HS-27A (cell line): ENCODE measurements at regions not wholly inside any gene's neighbourhood (a gene's known extent, or its start where the extent isn't known, plus 50 kb on each side); places are given as distances from the start of the nearest gene placed in this dataset.

ENCODE experiments used
- DNase-seq: peaks from one replicate; pipeline ENCODE4 v3.0.0-alpha.2; 2012; ENCODE audit warnings: low read depth, missing footprints

DNA sequence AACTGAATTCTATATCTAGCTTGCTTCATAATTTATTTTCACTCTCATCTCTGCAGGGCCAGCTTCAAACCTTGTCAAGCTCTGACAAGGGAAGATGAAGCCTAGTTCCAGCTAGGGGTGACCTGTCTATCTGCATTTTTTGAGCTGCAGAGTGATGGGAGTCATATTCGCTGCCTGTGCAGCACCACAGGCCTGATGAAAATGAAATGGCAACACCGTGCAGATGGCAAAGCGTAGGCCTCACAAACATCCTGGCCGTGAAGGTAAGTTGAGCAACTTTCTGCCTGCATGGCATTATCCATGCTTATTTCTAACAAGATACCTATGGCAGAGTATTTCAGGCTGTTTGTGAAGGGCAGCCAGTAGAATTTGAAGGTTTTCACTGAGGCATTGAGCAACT is 86.4 kb upstream of the C1QTNF9B start:
- no peak for DNase-seq

DNA sequence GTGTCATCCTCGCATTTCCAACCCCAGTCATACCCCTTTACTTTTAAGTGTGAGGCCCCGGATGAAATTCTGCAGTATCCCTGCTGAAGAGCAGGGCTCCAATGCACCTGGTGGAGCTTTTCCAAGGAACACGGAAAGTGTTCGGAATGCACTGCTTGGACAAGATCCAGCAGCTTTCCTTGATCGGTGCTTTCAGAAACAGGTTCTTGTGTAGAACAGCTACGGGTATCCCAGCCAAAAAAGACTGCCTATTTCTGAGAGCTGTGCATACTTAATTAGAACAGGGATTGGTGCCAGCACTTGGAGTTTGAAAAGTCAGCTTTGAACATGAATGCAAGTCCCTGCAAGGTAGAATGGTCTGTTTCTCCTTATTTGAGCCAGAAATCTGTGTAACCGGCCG is 87.2 kb upstream of the C1QTNF9B start:
- DNase-seq = no peak

DNA sequence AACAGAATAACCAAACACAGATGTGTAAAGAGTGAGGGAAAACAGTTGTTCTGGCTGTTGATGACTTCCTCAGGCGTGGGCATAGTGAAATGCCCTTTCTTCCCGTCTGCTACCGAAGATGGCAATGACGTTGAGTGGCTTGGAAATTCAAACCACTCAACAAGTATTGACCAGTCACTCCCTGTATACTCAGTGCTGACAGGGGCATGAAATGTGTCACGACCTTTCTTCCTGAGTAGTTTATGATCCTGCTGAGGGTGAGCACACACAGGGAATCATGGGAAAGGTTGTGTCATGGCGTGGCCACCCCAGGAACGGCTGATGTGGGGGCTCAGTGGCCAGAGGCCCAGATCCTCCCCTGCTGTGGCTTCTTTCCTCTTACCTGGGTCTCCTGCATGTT is 87.8 kb upstream of the C1QTNF9B start:
- DNase-seq = no peak

DNA sequence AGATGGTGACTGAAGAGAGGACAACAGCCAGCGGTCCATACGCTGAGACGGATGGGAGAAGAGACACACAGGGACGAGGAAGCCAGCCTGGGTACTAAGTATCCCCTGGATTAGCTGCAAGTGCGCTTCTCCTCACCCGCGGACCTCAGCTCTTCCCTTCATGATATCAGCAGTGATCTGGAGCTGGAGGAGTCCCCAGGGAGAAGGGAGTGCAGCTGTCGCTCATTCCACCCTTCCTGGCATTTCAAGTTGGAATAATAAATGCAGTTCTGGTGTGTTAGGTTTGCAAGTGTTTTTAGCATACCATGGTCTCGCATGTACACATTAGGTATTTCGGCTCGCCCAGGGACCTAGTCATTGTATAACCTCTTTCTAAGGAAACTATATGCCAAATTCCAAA is 88.5 kb upstream of the C1QTNF9B start:
- DNase-seq = no peak

DNA sequence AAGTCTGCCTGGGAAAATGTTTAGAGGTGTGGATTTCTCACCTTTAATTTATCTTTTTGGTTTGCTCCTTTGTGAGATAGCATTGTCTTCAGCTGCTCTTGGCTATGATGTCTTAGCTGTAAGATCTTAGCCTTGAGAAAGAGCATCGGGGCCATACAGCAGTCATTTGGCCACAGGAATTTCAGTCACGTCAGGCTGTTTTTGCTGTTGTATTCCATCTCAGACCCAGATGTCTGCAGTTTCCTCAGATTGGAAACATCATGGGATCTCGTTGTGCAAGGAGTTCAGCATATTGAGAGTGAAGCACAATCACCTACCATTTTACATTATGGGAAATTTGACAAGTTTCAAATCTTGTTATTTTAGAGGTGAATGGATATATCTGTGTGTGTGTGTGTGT is 89.3 kb upstream of the C1QTNF9B start:
- DNase-seq = no peak

DNA sequence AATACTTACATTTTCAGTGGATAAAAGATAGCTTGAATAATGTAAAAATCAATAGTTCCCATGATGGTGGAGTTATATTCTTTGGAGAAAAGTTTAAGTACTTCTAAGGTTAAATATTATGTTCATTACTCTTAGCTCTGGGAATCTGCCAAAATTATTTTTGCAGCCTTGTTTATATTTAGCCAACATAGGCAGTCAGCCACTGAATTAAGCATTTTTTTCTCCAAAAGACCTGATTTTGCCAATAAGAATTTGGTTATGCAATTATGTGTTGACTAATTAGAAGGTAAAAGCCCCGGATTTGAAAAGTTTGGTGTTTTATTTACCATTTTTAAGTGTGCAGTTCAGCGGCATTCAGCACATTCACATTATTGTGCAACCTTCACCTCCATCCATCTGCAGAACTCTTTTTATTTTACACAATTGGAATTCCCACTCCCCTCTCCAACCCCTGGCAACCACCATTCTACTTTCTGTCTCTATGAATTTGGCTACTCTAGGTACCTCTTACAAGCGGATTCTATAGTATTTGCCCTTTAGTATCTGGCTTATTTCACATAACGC is 90.1 kb upstream of the C1QTNF9B start:
- DNase-seq = no peak

DNA sequence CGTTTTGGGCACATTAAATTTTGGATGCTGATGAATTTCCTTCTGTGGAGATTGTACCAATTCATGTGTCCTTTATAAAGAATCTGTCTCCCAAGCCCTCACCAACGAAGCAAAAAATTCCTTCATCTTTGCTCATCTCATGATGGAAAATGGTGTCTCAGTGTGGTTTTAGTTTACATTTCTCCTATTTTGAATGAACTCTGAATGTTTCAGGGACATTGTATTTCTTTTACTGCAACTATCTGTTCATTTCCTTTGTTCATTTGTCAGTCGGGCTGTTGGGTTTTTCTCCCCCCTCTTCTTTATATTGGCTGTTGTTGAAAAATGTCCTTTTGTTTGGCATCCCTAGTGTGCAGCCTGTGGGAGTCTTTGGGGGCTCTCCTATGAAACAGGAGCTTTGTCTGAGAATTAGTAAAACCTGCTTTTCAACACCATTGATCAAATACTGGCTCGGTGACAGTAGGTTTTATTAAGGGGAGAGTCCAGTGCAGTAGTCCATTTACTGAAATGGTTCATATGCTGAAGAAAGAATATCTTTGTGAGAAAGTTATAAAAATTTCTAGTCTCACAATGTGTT is 91.3 kb upstream of the C1QTNF9B start:
- no peak for DNase-seq

DNA sequence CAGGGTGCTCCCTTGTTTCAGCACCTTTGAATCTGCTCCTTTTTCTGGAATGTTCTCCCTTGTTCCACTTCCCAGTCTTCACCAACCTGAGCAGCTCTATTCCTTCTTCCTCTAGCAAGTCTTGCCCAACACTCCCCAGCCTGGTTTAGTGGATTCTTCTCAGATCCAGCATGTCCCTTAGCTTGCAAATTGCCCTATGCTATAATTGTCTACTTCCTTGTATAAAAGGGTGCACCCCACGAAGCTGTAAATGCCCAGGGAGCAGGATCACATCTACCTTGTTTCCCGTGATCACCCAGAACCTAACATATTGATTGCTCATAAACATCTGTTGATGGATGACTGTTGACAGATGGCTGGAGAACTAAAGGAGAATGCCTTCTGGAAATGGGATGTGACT is 93.2 kb upstream of the C1QTNF9B start:
- no peak for DNase-seq

DNA sequence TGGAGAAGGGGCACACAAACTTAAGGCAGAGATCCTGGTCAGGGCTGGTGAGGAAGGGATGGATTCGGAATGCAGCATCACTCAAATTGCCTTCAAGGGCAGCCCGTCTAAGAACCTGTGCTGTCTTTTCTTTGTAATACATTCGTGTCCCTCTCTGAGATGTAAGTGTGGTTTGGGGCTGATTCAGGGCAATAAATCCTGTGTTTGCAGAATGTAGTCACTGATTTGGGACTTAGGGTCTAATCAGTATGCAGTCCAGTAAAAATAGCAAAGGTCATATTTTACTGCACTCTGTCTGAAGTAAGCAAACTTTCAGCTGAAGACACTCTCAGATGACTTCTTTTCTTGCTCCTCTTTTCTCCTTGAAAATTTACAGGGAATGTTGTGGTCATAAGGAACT is 93.8 kb upstream of the C1QTNF9B start:
- no peak for DNase-seq

DNA sequence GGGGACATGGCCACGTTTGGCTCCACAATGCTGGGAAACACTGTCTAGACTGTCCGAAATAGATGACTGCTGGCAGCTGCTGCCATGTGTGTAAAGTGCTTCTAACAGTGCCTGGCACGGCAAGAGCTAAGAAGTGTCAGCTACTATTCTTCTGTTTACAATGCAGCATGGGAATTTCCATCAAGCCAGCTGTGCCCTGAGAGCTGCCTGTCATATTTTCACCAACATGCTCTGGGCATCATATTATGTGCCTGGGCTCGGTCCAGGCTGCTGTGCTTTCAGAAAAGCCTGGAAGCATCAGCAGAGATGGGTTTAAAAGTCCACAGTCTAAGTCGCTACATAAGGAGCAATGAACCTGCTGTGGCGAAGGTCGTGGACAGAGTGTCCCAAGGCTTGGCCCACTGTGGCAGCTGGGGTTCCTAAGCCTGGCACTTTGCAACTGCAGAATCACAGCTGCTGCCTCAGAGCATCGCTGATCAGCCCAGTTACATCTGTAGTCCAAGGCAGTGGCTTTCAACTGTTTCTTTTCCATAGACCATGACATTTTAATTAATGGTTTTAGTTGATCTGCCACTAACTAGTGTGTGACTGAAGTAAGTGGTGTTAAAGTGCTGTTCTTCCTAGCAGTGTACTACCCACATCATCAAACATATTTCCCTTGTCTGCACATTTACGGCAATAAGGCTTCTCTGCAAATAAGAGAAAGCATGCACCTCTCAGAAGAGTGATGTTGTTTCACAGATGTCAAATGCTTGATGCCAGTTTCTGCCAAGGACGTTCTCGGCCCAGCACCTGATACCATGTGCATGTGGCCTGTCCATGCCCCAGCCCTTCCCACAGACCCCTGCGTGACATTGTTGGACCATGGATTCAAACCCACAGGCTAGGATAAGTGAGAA is 95.7 kb upstream of the C1QTNF9B start:
- DNase-seq = no peak

DNA sequence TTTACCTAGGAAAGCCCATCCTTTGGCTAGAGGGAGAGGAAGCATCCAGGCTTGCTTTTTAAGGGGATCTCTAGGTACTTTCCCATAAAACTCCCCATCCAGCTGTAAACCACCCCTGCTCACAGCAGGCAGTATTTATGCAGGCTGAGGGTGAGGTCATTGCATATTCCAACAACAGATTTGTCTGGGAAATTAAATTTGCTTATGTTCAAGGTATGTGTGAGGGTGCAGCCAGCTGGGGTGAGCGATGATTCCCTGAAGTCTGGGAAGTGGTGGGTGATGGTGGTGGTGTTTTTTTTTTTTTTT is 96.3 kb upstream of the C1QTNF9B start:
- DNase-seq = no peak

DNA sequence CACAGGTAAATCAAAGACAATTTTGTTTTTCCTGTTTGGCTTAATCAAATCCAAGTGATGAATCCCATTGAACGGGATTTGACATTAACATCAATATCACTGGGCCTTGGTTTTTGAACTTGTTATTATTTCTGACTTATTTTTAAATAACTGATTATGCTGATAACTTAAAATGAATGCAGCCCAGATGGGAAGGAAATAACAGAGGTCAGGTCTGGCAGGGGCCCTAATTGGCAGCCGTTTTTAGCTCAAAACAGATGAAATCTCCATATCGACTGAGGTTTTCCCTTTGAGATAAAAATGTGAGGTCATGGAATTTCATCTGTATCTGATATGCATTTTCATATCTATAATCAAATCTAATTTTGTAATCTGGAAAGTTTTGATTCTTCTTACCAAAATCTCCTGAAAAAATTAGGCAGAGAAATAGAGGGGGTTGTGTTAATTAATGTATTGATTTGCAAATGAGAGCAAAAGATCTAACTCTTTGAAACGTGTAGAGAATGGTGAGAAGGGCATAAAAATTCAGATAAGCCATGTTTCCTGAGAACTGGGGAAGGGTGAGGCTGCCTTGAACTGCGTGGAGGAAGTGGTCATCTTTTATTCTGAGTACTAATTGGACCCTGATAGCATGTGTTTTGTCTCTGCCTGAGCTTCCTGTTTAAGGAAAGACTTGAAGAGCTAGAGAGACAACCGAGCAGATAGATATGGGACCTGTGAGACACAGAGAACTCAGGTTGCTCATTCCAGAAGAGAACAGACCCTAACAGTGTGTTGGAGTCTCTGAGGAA is 98.2 kb upstream of the C1QTNF9B start:
- no peak for DNase-seq

DNA sequence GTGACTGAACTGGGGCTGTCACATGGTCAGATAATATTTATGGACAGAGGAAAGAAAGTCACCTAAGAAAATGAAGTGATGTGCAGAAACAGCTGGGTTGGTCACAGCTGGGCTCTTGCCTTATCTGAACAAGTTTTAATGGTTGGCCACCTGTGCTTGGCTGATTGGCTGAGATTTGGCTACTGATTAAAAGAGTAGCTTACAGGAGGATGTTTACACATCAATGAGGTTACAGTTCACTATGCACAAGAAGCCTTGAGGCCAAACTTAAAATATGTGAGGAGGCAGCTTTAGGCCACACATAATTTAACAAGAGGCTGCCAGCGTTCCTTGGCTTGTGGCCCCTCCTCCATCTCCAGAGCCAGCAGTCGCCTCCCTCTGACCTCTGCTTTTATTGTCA is 99.2 kb upstream of the C1QTNF9B start:
- DNase-seq = no peak

DNA sequence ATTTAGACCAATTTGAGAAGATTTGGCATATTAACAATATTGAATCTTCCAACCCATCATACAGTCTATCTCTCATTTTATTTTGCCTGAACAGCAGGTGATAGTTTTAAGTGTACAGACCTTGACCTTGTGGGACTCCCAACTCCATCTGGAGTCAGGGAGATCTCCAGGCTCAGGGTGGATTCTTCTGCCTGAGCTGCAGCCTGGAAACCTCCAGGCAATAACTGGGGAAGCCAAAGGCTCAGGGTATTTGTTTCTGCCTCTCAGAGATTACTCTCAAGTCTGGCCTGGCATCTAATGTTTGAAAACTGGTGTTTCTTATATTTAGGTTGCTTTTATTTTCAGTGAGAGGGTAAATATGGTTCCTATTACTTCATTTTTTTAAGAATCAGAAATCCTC is 102.1 kb upstream of the C1QTNF9B start:
- DNase-seq = no peak

DNA sequence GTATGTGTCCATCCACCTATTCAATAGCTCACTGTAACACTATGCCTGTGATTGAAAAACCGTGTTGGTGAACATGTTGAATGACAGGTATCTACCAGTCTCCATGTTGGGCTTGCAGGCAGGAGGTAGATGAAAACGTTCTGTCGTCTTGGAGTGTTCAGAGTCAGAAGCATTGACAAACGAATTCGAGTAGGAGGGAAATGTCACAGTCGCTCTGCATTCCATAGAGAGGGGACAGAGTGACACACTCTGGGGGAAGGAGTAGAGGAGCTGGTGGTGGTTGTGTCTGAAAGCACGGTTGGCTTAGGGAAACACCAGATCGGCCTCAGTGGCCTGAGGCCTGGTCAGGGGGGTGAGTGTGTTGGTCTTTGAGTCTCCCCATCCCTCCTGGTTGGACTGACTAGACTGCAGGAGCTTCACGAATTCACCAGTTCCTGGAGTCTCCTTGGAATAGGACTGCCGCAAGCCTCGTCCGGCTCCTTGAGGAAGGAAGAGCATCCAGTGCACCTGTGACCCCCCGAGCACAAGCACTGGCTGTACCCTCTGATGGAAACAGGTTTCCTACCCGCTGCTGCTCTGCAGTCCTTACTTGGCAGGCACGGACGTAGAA is 105.0 kb upstream of the C1QTNF9B start:
- DNase-seq = no peak

DNA sequence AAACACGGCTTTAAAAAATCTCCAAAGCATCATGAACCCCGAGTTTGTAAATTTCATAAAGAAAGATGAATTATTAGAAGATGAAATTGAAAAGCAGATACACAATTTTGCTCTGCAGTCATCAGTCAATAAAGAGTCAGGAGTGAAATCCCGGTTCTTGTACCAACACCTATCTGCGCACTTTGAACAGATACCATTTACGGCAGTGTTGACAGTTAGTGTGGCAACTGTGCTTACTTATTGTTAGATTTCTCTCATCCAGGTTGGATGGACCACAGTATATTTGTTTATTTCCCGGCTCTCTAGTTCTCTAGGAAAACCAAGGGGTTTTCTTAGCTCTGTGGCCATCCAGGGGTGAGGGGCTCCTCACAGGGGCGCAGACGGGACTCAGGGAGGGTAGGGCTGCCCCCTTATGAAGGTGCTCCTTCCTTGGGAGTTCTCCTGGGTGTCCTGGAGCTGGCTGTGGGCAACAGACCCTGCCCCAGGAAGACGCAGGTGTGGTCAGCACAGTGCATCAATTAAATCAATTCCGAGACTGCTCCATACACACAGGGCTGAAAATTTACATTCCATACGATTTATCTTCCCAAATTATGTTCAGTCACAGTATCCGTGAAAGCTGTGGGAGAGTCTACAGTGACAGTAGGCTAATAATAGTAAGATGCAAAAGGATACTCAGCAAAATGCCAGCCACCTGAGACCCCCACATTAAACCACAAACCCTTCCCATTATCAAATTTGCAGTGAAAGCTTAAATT is 107.0 kb upstream of the C1QTNF9B start:
- no peak for DNase-seq

DNA sequence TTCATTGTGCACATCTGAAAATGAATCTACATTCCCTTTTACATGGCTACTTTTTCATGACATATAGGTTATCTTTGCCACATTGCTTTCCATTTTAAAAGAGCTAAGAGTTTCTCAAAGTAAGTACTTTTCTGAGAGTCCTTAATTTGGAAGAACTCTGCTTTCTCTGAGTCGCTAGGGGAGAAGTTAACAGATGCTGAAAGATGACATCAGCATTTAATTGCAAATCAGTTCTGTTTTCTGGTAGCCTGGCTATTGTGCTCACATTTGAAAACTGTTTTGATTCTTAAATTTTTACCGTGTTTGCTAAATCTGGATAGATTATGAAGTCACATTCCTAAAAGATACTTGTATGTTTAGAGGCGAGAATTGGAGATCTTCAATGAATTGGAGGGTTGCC is 107.7 kb upstream of the C1QTNF9B start:
- DNase-seq = no peak

DNA sequence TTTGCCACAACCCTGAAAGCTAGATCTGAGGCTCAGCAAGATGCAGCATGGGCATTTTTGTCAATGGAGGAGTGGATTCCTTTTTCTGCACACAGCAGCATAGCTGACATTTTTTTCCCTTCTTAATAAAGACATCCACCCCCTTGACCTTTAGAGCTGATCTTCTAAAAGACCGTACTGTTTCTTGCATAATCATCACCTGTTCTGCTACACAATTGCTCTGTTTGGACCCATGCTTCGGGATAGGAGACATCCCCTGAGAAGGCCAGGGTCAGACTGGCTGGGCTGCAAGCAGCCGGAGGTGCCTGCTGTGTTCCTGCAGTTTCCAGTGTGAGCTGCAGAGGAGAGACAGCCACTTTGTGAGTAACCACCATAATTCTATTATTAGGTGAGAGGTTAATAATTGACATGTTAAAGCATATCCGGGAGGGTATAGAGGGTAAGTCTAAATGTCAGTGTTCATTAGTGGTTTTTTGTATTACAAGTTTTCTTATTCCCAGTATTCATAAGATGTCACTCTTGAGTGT is 108.5 kb upstream of the C1QTNF9B start:
- no peak for DNase-seq

DNA sequence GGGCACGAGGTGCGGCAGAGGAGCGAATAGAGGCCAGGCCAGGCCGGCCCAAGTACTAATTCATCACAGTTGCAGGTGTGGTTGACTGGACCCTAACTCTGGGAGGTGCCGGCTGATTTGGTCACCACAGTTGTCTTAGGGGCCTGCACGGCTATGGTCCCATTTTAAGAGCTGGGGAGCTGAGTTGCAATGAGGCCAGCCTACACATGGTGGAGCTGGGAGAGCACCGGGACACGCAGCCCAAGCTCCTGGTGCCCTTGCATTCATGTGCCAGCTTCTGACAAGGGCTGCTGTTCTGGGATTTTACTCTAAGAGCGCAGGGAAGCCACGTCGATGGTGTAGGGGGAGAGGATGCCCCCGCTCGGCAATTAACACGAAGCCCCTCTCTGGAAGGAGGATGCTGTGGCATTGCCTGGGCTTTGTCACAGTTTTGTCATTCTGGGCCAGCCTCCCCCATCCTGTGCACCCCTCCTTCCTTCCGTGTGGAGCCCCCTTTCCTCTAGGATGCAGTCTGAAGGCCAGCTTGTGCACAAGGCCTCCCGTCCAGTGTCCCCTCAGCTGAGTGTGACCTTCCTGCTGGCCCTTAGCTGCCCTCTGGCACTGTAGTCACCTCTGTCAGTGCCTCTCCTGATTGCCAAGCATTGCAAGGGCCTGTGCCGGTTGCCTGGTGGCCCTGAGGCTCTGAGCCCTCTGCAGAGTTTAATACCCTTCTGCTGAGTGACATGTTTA is 109.4 kb upstream of the C1QTNF9B start:
- no peak for DNase-seq

DNA sequence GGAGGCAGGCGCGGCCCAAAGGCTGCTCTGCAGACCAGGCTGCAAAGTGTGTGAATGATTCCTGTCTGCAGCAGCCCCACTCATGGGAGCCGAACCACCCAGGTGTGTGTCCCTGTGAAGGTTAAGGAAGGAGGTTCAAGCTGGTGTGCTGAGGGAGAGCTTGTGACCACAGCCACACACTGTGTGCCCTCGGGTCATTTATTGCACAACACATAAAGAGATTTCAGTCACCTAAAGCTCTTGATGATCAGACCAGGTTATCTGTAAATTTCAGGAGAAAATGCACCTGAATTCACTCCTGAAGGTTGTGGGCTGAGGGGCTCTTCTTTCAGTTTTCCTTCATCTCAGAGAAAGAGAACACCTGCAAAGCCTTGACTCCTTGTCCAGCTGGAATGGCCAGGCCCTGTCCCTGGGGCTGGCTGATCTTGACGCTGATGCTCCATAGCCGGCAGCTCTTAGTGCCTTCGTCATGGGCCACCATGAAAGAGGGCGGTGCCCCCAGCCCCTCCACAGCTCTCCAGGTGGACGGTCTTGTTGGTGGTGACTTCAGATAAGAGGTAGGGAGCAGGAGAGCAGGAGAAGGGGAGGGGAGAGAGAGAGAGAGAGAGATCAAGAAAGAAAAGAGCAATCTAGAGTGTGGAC is 110.8 kb upstream of the C1QTNF9B start:
- DNase-seq = no peak
